NOMO-1 (cell line): ENCODE measurements at regions not wholly inside any gene's neighbourhood (a gene's known extent, or its start where the extent isn't known, plus 50 kb on each side); places are given as distances from the start of the nearest gene placed in this dataset.
"Not testable (repeated sequence)": the region's sequence is repeated elsewhere in the genome, so short reads cannot be mapped to it uniquely, and the experiment has no call there.

Source experiments
- DNase-seq, 2 experiments: peaks; one replicate each; lab custom pipeline; 2025; ENCODE audit not compliant: unreplicated experiment in 2 of 2; lab: John Stamatoyannopoulos, UW

DNA sequence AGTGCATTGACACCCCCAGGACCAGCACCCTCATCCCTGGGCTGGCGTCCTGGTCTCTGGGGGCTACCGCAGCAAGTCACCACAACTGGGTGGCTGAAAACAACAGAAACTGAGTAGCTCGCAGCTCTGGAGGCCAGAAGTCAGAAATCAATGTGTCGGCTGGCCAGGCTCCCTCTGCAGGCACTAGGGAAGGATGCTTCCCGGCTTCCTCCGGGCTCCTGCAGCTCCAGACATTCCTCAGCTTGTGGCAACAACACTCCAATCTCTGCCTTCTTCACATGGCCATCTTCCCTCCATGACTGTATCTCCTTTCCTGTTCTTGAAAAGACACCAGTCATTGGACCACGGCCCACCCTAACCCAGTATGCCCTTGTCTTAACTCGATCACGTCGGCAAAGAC lies 224.2 kb downstream of the NPHP4 start:
- DNase-seq = no peak

- not testable (repeated sequence) for DNase-seq
Measured at GRCh38 chr1:5766996-5767395, 225.2 kb downstream of the NPHP4 start.

DNA sequence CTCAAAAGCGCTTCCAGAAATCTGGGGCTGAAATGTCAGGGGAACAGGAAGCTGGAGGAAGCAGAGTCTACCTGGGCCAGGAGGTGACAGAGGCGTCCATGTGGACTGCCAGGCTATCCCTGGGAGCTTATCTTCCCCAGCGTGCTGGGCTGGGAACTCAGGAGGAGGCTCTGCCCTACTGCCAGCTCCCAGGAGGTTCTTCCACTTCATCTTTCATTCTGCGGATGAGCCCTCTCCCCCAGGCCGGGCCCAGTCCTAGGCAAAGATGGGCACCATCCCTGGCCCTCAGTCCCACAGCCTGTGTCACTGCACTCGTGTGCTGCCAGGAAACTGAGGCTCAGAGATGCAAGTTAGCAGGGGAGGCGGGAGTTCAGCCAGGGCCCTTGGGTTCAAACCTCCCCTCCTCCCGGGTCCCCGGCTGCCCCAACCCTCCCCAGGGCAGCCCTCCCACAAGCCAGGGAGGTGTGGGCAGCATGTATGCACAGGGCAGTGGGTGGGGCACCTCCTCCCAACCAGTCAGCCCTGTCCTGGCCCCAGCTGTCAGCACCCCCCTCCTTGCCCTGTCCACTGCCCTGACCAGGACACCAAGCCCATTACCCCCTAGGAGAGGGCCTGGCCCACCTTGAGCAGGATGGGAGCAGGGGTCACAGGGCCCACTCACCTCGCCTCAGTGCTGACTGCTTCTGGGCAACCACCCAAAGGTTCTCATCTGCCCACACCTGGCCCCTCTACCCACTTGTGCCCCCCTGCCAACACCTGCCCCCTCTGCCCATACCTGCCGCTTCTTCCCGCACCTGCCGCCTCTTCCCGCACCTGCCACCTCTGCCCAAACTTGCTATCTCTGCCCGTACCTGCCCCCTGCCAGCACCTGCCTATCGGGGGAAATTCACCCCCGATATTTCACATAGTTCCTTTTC lies 226.0 kb downstream of the NPHP4 start:
- DNase-seq = no peak

DNA sequence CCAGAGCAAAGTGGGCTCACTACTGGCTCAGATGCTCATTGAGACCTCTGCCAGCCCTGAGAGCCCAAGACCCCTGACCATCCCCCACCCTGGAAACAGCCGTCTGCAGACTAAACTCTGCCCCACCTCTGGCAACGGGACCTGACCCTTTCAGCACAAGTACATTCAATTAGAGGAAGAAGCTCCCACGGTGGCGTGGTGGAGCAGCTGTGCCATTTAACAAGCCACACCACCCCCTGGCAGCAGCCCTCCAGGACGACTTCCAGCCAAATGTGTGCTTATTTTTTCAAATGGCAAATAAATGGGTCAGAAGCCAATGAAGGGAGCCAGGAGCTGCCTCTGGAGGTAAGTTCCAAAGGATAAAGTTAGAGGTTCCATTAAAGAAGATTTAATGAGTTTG lies 226.7 kb downstream of the NPHP4 start:
- no peak for DNase-seq

GRCh38 chr1:5764959-5765358 lies 227.3 kb downstream of the NPHP4 start:
- DNase-seq = no peak

DNA sequence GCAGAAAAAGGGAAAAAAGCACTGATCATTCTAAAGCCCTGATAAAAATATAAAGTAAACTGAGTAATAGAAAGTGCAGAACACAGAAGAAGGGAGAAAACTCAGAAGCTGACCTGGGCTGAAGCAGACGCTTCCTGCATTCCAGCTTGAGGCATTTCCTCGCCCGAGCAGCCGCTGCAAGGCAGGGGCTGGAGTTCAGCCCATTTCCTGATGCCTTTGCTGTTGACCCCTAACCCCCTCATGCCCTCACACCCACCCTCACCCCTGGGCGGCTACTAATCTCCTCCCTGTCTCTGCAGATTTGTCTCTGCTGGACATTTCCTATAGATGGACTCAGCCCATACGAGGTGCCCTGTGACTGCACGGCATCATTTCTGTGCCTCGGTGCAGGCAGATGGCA lies 227.8 kb downstream of the NPHP4 start:
- DNase-seq = no peak

DNA sequence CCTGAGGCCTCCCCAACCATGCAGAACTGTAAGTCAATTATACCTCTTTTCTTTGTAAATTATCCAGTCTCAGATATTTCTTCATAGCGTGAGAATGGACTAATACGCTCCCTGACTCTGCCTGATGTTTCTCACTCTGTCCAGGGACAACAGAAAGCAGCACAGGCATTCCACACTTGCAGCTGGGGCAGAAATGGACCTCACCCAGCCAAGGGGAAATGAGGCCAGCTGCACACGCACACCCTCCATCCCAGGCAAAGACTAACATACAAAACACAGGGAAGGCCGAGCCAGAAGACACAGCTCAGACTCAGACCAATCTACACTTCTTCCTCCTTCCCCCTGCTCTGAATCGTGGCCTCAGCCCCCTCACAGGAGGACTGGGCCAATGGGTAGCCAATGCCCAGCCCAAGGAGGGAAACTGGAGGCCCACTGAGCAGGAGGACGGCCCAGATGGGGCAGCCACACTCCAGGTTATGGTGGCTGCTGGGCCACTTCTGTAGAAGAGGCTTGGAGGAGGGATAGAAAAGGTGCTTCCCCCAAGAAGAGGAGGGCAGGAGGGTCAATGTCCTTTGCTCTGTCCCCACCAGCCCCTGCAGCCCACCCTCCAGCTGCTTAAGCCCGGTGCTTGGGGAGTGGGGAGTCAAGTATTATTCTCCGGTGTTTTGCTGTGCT lies 228.4 kb downstream of the NPHP4 start:
- no peak for DNase-seq

DNA sequence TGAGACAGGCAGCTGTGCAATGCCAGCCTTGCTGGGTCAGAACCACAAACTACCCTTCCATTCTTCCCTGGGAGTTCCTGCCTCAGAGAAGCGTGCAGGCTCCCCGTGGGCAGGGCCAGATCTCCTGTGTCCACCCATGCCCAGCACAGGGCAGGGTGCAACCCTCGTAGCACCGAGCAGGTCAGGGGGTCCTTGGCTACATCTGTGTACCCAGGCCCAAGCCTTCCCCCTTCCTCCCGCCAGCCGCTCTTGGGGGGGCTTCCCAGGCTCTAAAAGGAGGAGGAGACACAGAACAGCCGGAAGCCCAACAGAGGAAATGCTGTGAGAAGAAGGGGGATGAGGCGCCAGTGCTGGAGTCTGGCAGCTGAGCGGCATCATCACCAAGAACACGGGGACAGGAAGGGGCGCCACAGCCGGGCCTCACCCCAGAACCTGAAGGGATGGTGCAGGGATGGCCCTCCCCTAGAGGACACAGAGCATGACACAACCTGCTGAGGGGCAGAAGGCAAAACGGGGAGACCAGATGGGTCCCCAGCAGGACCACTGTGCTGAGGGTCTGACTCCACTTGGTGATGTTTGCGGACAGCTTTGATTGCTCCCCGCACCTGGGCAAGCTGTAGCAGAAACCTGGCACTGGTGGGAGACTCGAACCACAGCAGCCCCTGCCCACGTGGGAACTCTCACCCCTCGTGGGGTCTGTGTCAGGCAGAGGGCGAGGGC lies 233.2 kb downstream of the NPHP4 start:
- no peak for DNase-seq

- DNase-seq = no peak
Measured at GRCh38 chr1:5758000-5758858, 234.0 kb downstream of the NPHP4 start.

GRCh38 chr1:5757187-5757805 lies 234.9 kb downstream of the NPHP4 start:
- DNase-seq = no peak

- no peak for DNase-seq
Measured at GRCh38 chr1:5756434-5757186, 235.6 kb downstream of the NPHP4 start.

DNA sequence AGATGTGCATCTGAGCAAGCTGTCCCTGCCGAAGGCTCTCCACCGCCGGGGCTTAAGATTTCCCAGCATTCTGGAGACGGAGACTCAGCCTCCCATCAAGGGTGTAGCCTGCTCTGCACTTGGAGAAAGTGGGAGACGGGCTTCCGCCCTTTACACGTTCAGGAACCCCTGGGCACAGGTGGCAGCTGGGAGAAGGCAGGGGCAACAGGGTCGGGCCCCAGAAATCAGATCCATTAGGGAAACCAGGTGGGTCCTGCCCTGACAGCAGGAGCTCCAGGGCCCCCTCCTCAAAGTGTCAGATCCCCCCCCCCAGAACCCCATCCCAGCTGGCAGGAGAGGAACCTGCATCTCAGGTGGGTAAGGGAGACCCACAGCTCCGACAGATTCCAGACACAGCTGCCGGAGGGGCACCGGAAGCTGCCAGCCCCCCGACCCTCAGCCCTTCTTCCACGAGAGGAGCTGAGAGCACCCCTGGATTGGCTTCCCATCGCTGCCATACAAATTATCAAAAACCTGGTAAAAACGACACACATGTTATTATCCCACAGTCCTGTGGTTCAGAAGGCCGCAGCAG lies 236.6 kb downstream of the NPHP4 start:
- no peak for DNase-seq

- DNase-seq = no peak
Measured at GRCh38 chr1:5754817-5755551, 237.2 kb downstream of the NPHP4 start.

DNA sequence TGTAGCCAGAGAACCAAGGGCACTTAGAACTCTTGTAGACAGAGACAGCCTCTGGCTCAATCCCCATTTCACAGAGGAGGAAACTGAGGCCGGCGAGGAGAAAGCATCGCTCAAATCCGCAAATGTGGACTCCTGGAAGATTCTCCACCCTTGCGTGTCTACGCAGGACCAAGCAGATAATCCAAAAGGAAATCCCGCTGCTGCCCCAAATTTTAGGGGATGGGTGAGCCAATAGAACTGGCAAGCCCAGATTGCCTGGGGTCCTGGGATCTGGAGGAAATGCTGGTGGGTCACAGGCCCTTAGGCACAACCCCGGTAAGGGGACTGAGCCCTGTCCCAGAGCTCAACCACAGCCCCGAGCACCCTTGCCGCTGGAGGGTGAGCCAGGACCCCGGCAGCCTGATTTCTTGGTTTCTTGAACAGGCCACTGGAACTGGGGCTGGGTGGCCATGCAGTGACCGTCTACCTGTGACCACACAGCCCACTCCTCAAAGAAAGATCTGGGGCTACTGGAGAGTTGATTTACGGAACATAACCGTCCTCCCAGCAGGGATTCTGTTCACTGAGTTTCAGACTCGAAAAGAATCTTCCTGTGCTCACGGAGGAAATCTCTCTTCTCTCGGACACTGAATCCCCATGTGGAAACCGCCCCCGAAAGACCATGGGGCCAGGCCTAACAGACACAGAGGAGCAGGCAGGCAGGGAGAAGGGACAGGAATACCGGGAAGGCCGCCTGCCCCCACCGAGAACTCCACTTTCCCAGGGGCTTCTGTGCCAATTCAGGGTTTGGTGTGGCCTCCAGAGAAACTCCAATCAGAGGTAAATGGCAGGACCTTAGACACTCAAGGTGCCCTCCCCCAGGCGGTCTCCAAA lies 238.4 kb downstream of the NPHP4 start:
- DNase-seq = no peak

- DNase-seq = no peak
Measured at GRCh38 chr1:5752746-5753548, 239.3 kb downstream of the NPHP4 start.

DNA sequence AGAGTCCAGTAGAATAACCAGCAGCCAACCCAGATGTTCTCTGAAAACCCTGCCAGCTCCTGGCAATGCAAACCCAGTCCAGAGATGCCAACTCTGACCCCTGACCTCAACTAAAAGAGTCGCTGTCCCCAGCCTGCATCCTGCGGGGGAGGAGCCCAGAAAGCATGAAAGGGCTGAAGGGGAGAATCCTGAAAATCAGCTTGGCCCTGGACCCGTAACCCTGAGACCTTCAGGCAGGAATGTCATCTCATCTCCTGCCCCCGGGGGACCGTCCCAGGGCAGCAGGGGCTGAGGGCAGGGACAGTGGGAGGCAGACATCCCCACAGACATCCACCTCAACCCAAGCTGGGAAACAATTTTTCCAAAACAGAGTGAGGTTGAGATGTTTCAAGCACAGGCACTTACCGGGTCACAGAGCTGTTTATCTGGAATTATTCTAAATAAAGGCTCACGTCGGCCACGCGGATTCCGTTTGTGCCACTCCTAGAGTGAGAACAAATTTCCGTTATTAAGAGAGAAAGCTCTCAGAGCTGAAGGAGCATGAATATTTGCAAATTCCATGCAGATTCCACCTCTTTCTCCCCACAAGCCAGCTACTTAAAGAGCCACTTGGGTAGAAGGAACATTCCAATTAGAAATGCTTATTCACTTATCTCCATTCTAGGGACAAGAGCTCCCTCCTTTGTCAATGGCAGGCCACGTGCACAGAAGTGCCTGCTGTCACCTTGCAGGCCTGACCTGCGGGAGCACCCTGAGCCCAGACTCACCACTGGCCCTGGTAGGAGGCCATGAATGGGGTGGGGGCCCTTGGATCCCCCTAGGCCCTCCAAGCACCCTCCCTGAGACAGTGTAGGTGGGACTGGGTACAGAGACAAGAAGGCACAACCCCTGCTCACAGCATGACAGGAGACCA lies 240.1 kb downstream of the NPHP4 start:
- DNase-seq = no peak
